WTC11 (cell line): ENCODE measurements at regions not wholly inside any gene's neighbourhood (a gene's known extent, or its start where the extent isn't known, plus 50 kb on each side); places are given as distances from the start of the nearest gene placed in this dataset.

Source experiments
- CTCF ChIP-seq: fragments of 200-600 bp; IDR thresholded peaks from 2 replicates; pipeline ENCODE4 v1.8.0; 2022; ENCODE audit warnings: antibody characterized with exemption
- ESRRA ChIP-seq: sonication (generic); formaldehyde crosslinking; IDR thresholded peaks from 2 replicates; pipeline ENCODE4 v1.8.1; 2022; ENCODE audit warnings: mild to moderate bottlenecking, missing genetic modification reagents, borderline replicate concordance
- MLX ChIP-seq: sonication (generic); formaldehyde crosslinking; IDR thresholded peaks from 2 replicates; pipeline ENCODE4 v1.8.1; 2023; ENCODE audit warnings: mild to moderate bottlenecking, missing genetic modification reagents, moderate library complexity
- PREB ChIP-seq: sonication (generic); formaldehyde crosslinking; IDR thresholded peaks from 2 replicates; pipeline ENCODE4 v1.8.1; 2022; ENCODE audit warnings: mild to moderate bottlenecking, missing genetic modification reagents, moderate library complexity, borderline replicate concordance
- SMAD3 ChIP-seq: sonication (generic); formaldehyde crosslinking; IDR thresholded peaks from 2 replicates; pipeline ENCODE4 v1.8.0; 2022; ENCODE audit warnings: missing genetic modification reagents, mild to moderate bottlenecking, borderline replicate concordance
- TP53 ChIP-seq: sonication (generic); formaldehyde crosslinking; IDR thresholded peaks from 2 replicates; pipeline ENCODE4 v1.8.1; 2023; ENCODE audit warnings: mild to moderate bottlenecking, missing genetic modification reagents
- USF2 ChIP-seq: sonication (generic); formaldehyde crosslinking; IDR thresholded peaks from 2 replicates; pipeline ENCODE4 v1.8.1; 2023; ENCODE audit warnings: mild to moderate bottlenecking, missing genetic modification reagents, moderate library complexity
- ZNF281 ChIP-seq: sonication (generic); formaldehyde crosslinking; IDR thresholded peaks from 2 replicates; pipeline ENCODE4 v1.8.0; 2023; ENCODE audit warnings: mild to moderate bottlenecking, missing genetic modification reagents
- ZNF423 ChIP-seq: fragments of 250-450 bp; sonication (Bioruptor Pico); IDR thresholded peaks from 2 replicates; pipeline ENCODE4 v2.1.2; 2022; ENCODE audit warnings: mild to moderate bottlenecking, moderate library complexity

GRCh38 chr10:125489731-125490130 is 193.2 kb downstream of the TEX36 start:
- TF ChIP-seq CTCF (no peak), PREB (no peak), USF2 (CRISPR knock-in tag) (no peak), TP53 (CRISPR knock-in tag) (no peak), ZNF423 (no peak), ESRRA (CRISPR knock-in tag) (no peak), MLX (no peak), ZNF281 (CRISPR knock-in tag) (no peak), SMAD3 (CRISPR knock-in tag) (no peak)
